Fibroblast of lung (primary cell): ENCODE measurements at regions not wholly inside any gene's neighbourhood (a gene's known extent, or its start where the extent isn't known, plus 50 kb on each side); places are given as distances from the start of the nearest gene placed in this dataset.

Experiments
- CTCF ChIP-seq, 2 donors: IDR thresholded peaks in 1 of 2; conservative IDR thresholded peaks in 1 of 2; 1 replicate in 1 of 2; 2 replicates in 1 of 2; pipeline ENCODE4 v1.5.1; 2011 to 2012; ENCODE audit warnings: low read length in 2 of 2, control low read depth in 1 of 2, inconsistent platforms in 1 of 2, low read depth in 1 of 2, mild to moderate bottlenecking in 1 of 2
- EZH2 ChIP-seq: IDR thresholded peaks from 2 replicates; pipeline ENCODE4 v1.5.1; 2012; ENCODE audit warnings: low read length, control low read depth, mild to moderate bottlenecking; ENCODE audit errors: missing control alignments

GRCh38 chr9:21564175-21564574 lies 82.1 kb upstream of the IFNE start:
- TF ChIP-seq CTCF (conservative IDR thresholded peaks at IDR 0.05 in 1 of 2, IDR thresholded peaks at IDR 0.05 in 1 of 2; ENCODE audit: low read depth in 1 of 2, low read length in 2 of 2): no peak
- TF ChIP-seq EZH2: no peak
